ENCODE measurements at regions not wholly inside any gene's neighbourhood (a gene's known extent, or its start where the extent isn't known, plus 50 kb on each side); places are given as distances from the start of the nearest gene placed in this dataset.

- no peak for TF ChIP-seq RELA (IDR thresholded peaks at IDR 0.05; ENCODE audit: borderline replicate concordance, partially characterized antibody)
- TF ChIP-seq MAX (IDR thresholded peaks at IDR 0.05; ENCODE audit: low read depth, low read length), result no peak
- TF ChIP-seq CTCF (IDR thresholded peaks at IDR 0.05 in 2 of 3, conservative IDR thresholded peaks at IDR 0.05 in 1 of 3; ENCODE audit: control insufficient read depth in 2 of 3, extremely low read depth in 1 of 3, insufficient read depth in 1 of 3, low read depth in 3 of 3, low read length in 3 of 3), result no peak
- no peak for TF ChIP-seq YBX1 (IDR thresholded peaks at IDR 0.05)
- TF ChIP-seq USF1 (IDR thresholded peaks at IDR 0.05; ENCODE audit: borderline replicate concordance, extremely low read length, insufficient read depth, low read depth, low read length), result no peak
- no peak for TF ChIP-seq NKRF (conservative IDR thresholded peaks at IDR 0.05)
- TF ChIP-seq EZH2 (IDR thresholded peaks at IDR 0.05; ENCODE audit: borderline replicate concordance, control insufficient read depth, low read depth, low read length), result no peak
- no peak for TF ChIP-seq JUNB (IDR thresholded peaks at IDR 0.05)
- no peak for TF ChIP-seq USF2 (IDR thresholded peaks at IDR 0.05; ENCODE audit: borderline replicate concordance, low read depth, low read length)
- TF ChIP-seq FOXM1 (IDR thresholded peaks at IDR 0.05; ENCODE audit: low read depth, low read length), result no peak
- TF ChIP-seq SP1 (IDR thresholded peaks at IDR 0.05; ENCODE audit: low read depth, low read length), result no peak
- no peak for TF ChIP-seq MXI1 (IDR thresholded peaks at IDR 0.05; ENCODE audit: low read depth, low read length)
These were observed 494.0 kb upstream of the MAP3K7 start for GRCh38 chr6:91080871-91081270.

Data from GM12878 (cell line).